ENCODE measurements at regions not wholly inside any gene's neighbourhood (a gene's known extent, or its start where the extent isn't known, plus 50 kb on each side); places are given as distances from the start of the nearest gene placed in this dataset.
A peak's percentile ranks its signal among the peaks of the same experiment; 100 is the strongest.

GRCh38 chr11:87466223-87466622 is 428.5 kb downstream of the TMEM135 start:
- Mint-ChIP-seq H3K4me3 (ENCODE audit: unreplicated experiment) (no peak overlapping the region), H3K36me3 (ENCODE audit: low read depth) (no peaks in the 10 kb centered on the region), H3K27ac (ENCODE audit: unreplicated experiment) (no peak overlapping the region), H3K4me1 (ENCODE audit: low read depth) (no peaks in the 10 kb centered on the region), H3K27me3 (ENCODE audit: low read depth) (peaks cover 17% of the 10 kb centered on the region), H3K9me3 (ENCODE audit: low read depth) (no peaks in the 10 kb centered on the region)
- no peak for DNase-seq (ENCODE audit: low spot score)
- TF ChIP-seq, protein P1, sequence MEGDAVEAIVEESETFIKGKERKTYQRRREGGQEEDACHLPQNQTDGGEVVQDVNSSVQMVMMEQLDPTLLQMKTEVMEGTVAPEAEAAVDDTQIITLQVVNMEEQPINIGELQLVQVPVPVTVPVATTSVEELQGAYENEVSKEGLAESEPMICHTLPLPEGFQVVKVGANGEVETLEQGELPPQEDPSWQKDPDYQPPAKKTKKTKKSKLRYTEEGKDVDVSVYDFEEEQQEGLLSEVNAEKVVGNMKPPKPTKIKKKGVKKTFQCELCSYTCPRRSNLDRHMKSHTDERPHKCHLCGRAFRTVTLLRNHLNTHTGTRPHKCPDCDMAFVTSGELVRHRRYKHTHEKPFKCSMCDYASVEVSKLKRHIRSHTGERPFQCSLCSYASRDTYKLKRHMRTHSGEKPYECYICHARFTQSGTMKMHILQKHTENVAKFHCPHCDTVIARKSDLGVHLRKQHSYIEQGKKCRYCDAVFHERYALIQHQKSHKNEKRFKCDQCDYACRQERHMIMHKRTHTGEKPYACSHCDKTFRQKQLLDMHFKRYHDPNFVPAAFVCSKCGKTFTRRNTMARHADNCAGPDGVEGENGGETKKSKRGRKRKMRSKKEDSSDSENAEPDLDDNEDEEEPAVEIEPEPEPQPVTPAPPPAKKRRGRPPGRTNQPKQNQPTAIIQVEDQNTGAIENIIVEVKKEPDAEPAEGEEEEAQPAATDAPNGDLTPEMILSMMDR (IDR thresholded peaks at IDR 0.05), result no peak

GRCh38 chr11:87465716-87466115 is 428.0 kb downstream of the TMEM135 start:
- no peak overlapping the region for H3K27ac Mint-ChIP-seq (ENCODE audit: unreplicated experiment)
- TF ChIP-seq, protein P1 (IDR thresholded peaks at IDR 0.05), result no peak
- H3K4me3 Mint-ChIP-seq (ENCODE audit: unreplicated experiment), result no peak overlapping the region
- DNase-seq (ENCODE audit: low spot score), result no peak
- H3K36me3 Mint-ChIP-seq (ENCODE audit: low read depth), result no peaks in the 10 kb centered on the region
- no peaks in the 10 kb centered on the region for H3K9me3 Mint-ChIP-seq (ENCODE audit: low read depth)
- H3K4me1 Mint-ChIP-seq (ENCODE audit: low read depth), result no peaks in the 10 kb centered on the region
- peaks cover 17% of the 10 kb centered on the region for H3K27me3 Mint-ChIP-seq (ENCODE audit: low read depth)

DNA sequence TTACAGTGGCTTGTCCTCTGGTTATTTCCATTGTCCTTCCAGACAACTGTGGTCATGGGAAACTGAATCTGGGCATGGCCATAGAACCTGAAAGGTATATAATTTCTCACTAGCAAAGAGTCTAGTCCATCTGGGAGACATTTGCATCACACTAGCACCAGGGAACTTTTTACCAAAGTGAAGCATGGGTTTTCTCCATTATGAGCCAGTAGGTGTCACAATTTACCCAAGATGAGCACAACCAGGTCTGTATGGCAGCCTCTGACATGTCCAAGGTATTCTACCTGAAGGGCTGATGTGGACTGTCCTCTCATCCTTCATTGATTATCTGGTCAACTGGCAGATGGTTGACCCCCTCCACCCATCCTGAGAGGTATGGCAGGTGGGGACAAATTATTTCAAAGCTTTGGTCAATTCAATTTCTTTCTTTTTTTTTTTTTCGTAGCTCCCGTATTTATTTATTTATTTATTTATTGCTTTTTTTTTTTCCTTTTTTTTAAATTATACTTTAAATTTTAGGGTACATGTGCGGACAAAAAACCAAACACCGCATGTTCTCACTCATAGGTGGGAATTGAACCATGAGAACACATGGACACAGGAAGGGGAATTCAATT is 425.9 kb downstream of the TMEM135 start:
- TF ChIP-seq, protein P1 (IDR thresholded peaks at IDR 0.05), result peak; percentile 68
- no peaks in the 10 kb centered on the region for H3K4me1 Mint-ChIP-seq (ENCODE audit: low read depth)
- no peak overlapping the region for H3K27ac Mint-ChIP-seq (ENCODE audit: unreplicated experiment)
- H3K36me3 Mint-ChIP-seq (ENCODE audit: low read depth), result no peaks in the 10 kb centered on the region
- DNase-seq (ENCODE audit: low spot score), result no peak
- no peaks in the 10 kb centered on the region for H3K9me3 Mint-ChIP-seq (ENCODE audit: low read depth)
- H3K27me3 Mint-ChIP-seq (ENCODE audit: low read depth), result peaks cover 17% of the 10 kb centered on the region
- H3K4me3 Mint-ChIP-seq (ENCODE audit: unreplicated experiment), result no peak overlapping the region

GRCh38 chr11:87462171-87462570 is 424.4 kb downstream of the TMEM135 start:
- no peaks in the 10 kb centered on the region for H3K9me3 Mint-ChIP-seq (ENCODE audit: low read depth)
- H3K4me1 Mint-ChIP-seq (ENCODE audit: low read depth), result no peaks in the 10 kb centered on the region
- no peak for DNase-seq (ENCODE audit: low spot score)
- TF ChIP-seq, protein P1 (IDR thresholded peaks at IDR 0.05), result no peak
- no peak overlapping the region for H3K4me3 Mint-ChIP-seq (ENCODE audit: unreplicated experiment)
- H3K27me3 Mint-ChIP-seq (ENCODE audit: low read depth), result peaks cover 15% of the 10 kb centered on the region
- no peak overlapping the region for H3K27ac Mint-ChIP-seq (ENCODE audit: unreplicated experiment)
- H3K36me3 Mint-ChIP-seq (ENCODE audit: low read depth), result no peaks in the 10 kb centered on the region

- no peak overlapping the region for H3K27ac Mint-ChIP-seq (ENCODE audit: unreplicated experiment)
- no peaks in the 10 kb centered on the region for H3K36me3 Mint-ChIP-seq (ENCODE audit: low read depth)
- TF ChIP-seq, protein P1 (IDR thresholded peaks at IDR 0.05), result no peak
- DNase-seq (ENCODE audit: low spot score), result no peak
- H3K4me3 Mint-ChIP-seq (ENCODE audit: unreplicated experiment), result no peak overlapping the region
- no peaks in the 10 kb centered on the region for H3K9me3 Mint-ChIP-seq (ENCODE audit: low read depth)
- H3K27me3 Mint-ChIP-seq (ENCODE audit: low read depth), result peaks cover 9% of the 10 kb centered on the region
- H3K4me1 Mint-ChIP-seq (ENCODE audit: low read depth), result no peaks in the 10 kb centered on the region
Observed at GRCh38 chr11:87460842-87461637, 423.3 kb downstream of the TMEM135 start.
